Parathyroid adenoma (tissue), 2 donors: ENCODE measurements at regions not wholly inside any gene's neighbourhood (a gene's known extent, or its start where the extent isn't known, plus 50 kb on each side); places are given as distances from the start of the nearest gene placed in this dataset.

Experiments used
- H2AFZ ChIP-seq: fragments of 300-600 bp; sonication (generic); one replicate; pipeline ENCODE4 v1.7.0; 2017; ENCODE audit warnings: antibody characterized with exemption, mild to moderate bottlenecking
- H3K27ac ChIP-seq: fragments of 300-600 bp; sonication (generic); one replicate; pipeline ENCODE4 v1.7.0; 2017
- H3K27me3 ChIP-seq: fragments of 300-600 bp; sonication (generic); one replicate; pipeline ENCODE4 v1.7.0; 2017; ENCODE audit warnings: low read length; ENCODE audit not compliant: control insufficient read depth, insufficient read depth
- H3K36me3 ChIP-seq: fragments of 300-600 bp; sonication (generic); one replicate; pipeline ENCODE4 v1.7.0; 2017; ENCODE audit warnings: low read length; ENCODE audit not compliant: control insufficient read depth, insufficient read depth
- H3K4me1 ChIP-seq: fragments of 300-600 bp; sonication (generic); one replicate; pipeline ENCODE4 v1.7.0; 2017; ENCODE audit warnings: control low read depth
- H3K4me2 ChIP-seq: fragments of 300-600 bp; sonication (generic); one replicate; pipeline ENCODE4 v1.7.0; 2017; ENCODE audit warnings: low read length
- H3K4me3 ChIP-seq: fragments of 300-600 bp; sonication (generic); one replicate; pipeline ENCODE4 v1.7.0; 2017; ENCODE audit warnings: low read depth, low read length
- H3K79me2 ChIP-seq: fragments of 300-600 bp; sonication (generic); one replicate; pipeline ENCODE4 v1.7.0; 2017; ENCODE audit warnings: control low read depth
- H3K9ac ChIP-seq: fragments of 300-600 bp; sonication (generic); one replicate; pipeline ENCODE4 v1.7.0; 2017; ENCODE audit warnings: mild to moderate bottlenecking
- H3K9me3 ChIP-seq: fragments of 300-600 bp; sonication (generic); one replicate; pipeline ENCODE4 v1.7.0; 2017; ENCODE audit warnings: low read length; ENCODE audit not compliant: control insufficient read depth
- TF ChIP-seq, protein P1 (sequence below): fragments of 300-600 bp; sonication (generic); IDR thresholded peaks from one replicate; pipeline ENCODE4 v1.7.0; 2017; ENCODE audit warnings: antibody characterized with exemption, mild to moderate bottlenecking
- donor health status: primary hyperparathyroidism.

DNA sequence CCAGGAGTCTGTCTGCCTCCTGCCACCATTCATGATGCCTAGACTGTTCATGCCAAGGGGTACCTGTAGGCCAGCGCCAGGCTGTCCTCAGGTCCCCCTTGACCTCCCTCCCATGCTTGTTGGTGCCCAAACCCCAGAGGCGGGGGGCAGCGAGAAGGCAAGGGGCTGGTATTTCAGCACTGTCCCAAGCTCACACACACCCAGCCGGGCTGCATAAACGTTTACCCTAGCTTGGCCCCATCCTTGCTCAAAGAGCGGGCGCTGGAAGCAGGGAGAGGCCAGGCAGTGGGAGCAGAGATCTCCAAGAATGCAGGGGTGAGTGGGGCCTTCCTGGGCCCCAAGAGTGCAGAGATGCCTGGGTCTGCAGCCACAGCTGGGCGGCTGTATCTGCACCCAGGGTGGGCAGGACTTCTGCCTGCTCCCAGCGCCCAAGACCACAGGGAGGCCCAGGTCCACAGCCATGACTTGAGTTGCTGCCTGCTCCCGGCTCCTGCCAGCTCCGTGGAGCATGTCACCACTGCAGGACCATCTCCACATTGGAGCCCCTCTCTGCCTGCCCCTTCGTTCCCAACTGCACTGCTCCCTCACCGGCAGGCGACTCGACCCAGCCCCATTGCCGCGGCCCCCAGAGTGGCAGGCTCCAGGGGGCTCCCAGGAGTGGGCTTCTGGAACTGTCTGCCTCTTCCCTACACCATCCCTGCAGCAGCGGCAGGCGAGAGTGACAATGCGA is 616.6 kb downstream of the METTL4 start:
- no peaks in the 10 kb centered on the region for H3K36me3 ChIP-seq
- no peaks in the 10 kb centered on the region for H3K9me3 ChIP-seq
- no peak overlapping the region for H3K4me3 ChIP-seq
- no peaks in the 10 kb centered on the region for H3K79me2 ChIP-seq
- H3K9ac ChIP-seq = no peak overlapping the region
- TF ChIP-seq, protein P1, sequence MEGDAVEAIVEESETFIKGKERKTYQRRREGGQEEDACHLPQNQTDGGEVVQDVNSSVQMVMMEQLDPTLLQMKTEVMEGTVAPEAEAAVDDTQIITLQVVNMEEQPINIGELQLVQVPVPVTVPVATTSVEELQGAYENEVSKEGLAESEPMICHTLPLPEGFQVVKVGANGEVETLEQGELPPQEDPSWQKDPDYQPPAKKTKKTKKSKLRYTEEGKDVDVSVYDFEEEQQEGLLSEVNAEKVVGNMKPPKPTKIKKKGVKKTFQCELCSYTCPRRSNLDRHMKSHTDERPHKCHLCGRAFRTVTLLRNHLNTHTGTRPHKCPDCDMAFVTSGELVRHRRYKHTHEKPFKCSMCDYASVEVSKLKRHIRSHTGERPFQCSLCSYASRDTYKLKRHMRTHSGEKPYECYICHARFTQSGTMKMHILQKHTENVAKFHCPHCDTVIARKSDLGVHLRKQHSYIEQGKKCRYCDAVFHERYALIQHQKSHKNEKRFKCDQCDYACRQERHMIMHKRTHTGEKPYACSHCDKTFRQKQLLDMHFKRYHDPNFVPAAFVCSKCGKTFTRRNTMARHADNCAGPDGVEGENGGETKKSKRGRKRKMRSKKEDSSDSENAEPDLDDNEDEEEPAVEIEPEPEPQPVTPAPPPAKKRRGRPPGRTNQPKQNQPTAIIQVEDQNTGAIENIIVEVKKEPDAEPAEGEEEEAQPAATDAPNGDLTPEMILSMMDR = no peak
- no peaks in the 10 kb centered on the region for H3K27me3 ChIP-seq
- H3K4me1 ChIP-seq = no peaks in the 10 kb centered on the region
- H3K4me2 ChIP-seq = no peak overlapping the region
- H3K27ac ChIP-seq = no peak overlapping the region
- no peak overlapping the region for H2AFZ ChIP-seq

DNA sequence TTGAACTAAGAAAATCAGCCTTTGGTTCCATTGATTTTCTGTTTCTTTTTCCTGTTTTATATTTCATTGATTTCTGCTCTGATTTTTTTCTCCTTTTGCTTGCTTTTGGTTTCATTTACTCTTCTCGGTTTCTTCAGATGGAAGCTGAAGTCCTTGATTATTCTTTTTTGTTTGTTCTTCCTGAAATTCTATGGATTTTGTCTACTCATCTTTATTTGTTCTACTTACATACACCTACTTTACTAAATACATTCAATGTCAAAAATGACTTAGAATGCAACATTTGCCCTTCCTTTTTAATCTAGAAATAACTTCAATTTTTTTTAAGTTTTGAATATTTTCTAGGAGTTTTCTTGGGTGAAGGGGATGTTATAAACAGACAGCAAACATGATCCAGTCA is 612.5 kb downstream of the METTL4 start:
- no peak overlapping the region for H3K27ac ChIP-seq
- TF ChIP-seq, protein P1 = no peak
- H3K79me2 ChIP-seq = no peaks in the 10 kb centered on the region
- no peaks in the 10 kb centered on the region for H3K36me3 ChIP-seq
- H3K4me2 ChIP-seq = no peak overlapping the region
- H3K9me3 ChIP-seq = no peaks in the 10 kb centered on the region
- H3K9ac ChIP-seq = no peak overlapping the region
- no peak overlapping the region for H3K4me3 ChIP-seq
- no peak overlapping the region for H2AFZ ChIP-seq
- no peaks in the 10 kb centered on the region for H3K27me3 ChIP-seq
- no peaks in the 10 kb centered on the region for H3K4me1 ChIP-seq

DNA sequence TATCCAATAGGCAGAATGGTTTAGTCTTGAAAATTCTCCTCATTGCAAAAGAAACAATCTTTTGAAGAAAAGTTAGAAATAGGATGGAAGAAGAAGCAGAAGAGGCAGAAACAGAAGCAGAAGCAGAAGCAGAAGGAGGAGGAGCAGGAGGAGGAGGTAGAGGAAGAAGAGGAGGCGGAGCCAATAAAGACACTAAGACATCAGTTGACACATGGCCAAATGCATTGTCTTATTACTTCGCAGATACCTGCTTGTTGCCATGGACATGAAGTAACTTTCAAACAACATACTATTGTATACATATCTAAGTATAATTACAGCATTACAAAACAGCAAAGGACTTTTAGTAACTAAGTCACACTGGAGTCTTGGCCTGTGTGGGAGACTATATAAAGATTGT is 606.3 kb downstream of the METTL4 start:
- H3K9ac ChIP-seq = no peak overlapping the region
- H3K27ac ChIP-seq = no peak overlapping the region
- no peaks in the 10 kb centered on the region for H3K36me3 ChIP-seq
- no peaks in the 10 kb centered on the region for H3K4me1 ChIP-seq
- no peak overlapping the region for H2AFZ ChIP-seq
- TF ChIP-seq, protein P1 = no peak
- no peak overlapping the region for H3K4me3 ChIP-seq
- no peaks in the 10 kb centered on the region for H3K9me3 ChIP-seq
- no peaks in the 10 kb centered on the region for H3K79me2 ChIP-seq
- H3K27me3 ChIP-seq = no peaks in the 10 kb centered on the region
- H3K4me2 ChIP-seq = no peak overlapping the region

DNA sequence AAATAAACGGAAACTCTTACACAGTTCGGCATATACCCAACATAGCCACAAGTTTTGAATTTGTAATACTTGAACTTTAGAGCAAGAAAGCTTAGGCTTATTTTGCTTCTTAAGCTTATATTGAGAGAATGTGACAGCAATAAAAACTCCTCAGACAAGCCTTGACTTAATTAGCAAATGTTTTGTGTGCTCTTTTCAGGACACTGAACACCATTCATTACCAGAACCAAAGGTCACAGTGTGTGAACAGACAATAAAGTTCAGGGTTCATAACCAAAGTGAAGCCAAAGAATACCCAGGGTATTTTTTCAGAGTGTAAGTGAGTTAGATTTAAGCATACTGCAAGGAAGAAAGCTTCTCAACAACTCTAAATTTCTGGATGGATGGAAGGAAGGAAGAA is 605.8 kb downstream of the METTL4 start:
- Histone ChIP-seq H3K4me2 (no peak overlapping the region), H2AFZ (no peak overlapping the region), H3K4me1 (no peaks in the 10 kb centered on the region), H3K79me2 (no peaks in the 10 kb centered on the region), H3K36me3 (no peaks in the 10 kb centered on the region), H3K27ac (no peak overlapping the region), H3K27me3 (no peaks in the 10 kb centered on the region), H3K4me3 (no peak overlapping the region), H3K9ac (no peak overlapping the region), H3K9me3 (no peaks in the 10 kb centered on the region)
- TF ChIP-seq, protein P1 = no peak
